SIG-M5 treated with dmso at 0.1 percent for 504 hours (cell line): ENCODE measurements at regions not wholly inside any gene's neighbourhood (a gene's known extent, or its start where the extent isn't known, plus 50 kb on each side); places are given as distances from the start of the nearest gene placed in this dataset.
A peak's percentile ranks its signal among the peaks of the same experiment; 100 is the strongest.

Source experiments
- DNase-seq: peaks from one replicate; lab custom pipeline; 2025; ENCODE audit not compliant: unreplicated experiment; lab: John Stamatoyannopoulos, UW

DNA sequence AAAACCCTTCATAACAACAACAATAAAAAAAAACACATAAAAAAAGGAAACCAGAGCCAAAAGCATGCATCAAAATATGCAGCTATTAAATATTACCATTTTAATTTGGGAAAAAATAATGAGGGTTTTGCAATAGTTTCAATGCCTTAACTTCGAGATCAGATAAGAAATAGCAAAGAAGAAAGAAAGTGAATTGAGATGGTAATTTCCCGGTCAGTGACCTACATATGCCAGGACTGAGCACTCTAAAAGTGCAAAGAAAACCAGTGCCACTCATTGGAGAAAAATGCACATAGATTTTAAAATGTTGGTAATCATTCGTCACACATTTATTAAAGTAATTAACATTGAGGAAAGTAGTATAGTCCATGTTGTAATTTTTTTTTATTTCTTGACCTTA, 944.2 kb downstream of the EFNB2 start:
- no peak for DNase-seq

DNA sequence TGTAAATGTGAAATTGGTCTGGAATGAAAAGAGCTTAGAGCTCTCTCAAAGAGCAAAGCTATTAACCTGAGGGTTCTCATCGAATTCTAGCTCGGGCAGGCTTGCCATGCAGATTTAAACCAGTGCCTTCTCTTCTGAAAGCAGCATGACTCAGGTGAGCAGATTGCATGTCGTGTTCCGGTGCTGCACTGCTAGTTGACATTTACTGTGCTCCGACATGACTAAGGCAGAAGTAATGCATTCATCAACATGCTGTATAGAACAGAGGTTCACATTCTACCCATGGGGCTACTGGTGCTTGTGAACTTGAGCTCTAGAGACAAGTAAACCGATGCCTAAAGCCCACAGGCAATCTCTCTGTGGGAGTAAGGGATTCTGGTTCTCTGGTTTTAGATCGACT, 947.7 kb downstream of the EFNB2 start:
- no peak for DNase-seq

DNA sequence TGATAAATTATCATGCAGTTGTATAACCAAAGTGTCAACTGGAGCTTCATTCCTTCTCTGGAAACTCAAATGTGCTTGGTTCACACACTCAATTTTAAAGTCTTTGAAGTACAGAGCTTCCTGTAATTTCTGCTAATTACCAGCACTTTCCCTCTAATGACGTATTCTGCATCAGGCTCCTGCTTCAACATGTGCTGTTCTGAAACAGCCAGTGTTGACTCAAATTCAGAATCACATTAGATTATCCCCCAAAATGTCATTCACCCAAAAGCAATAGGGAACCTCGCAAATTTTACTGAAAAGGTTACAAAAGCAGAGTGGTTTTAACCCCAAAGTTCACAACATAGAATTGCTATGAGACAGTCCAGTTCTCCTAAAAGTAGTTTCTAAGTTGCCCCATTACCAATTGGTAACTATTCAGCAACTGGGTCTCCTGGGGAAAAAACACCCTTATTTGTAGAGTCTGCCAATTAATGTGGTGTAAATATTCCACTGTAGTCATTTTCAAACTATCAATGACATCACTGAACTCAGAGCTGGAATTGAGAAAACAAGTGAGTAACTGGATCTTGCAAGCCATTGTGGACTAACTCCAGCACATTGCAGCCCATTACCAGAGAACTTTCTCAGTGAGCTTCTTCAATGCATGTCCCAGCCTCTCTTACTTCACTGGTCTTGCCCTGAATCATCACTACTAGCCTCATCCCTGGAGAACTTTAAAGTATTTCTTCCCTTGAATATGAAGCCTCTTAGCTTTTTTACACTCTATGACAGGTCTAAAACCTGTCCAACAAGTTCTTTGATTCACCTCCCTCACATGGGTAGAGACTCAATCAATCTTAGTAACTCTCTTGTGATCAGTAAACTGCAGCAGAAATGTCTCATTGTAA, 955.4 kb downstream of the EFNB2 start:
- DNase-seq, result no peak

DNA sequence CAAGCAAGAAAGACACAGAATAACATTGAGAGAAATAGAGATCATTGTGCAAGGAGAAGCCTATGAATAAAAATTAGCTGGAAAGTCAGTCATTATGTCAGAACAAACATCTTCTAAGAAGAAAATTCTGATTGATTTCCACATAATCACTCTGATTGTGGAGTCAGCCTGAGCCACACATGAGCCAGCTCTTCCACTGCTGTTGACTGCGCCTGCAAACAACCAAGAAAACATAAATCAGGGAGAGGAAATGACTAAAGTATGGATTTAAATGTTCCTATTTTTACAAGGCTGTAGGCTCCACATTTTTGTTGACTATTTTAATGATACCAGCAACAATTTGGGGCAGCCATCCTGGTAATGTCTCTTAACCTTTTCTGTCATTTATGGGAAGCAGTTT, 962.3 kb downstream of the EFNB2 start:
- no peak for DNase-seq

DNA sequence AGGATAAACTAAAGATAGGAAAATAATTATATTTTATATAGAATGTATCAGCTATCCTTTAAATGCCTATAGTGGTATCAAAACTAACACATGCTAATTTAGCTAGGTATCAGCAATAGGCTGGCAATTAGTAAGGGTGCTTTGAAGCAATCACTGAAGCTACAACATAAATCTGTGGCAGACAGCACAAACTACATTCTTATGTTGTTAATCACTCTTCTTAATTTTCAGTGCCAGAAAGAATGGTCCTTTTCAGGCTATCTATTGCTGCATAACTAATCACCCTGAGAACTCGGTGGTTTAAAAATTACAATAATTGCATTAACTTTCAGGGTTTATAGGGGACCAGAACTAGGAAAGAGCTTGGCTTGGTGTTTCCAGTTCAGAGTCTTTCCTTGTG, 963.1 kb downstream of the EFNB2 start:
- DNase-seq, result no peak

DNA sequence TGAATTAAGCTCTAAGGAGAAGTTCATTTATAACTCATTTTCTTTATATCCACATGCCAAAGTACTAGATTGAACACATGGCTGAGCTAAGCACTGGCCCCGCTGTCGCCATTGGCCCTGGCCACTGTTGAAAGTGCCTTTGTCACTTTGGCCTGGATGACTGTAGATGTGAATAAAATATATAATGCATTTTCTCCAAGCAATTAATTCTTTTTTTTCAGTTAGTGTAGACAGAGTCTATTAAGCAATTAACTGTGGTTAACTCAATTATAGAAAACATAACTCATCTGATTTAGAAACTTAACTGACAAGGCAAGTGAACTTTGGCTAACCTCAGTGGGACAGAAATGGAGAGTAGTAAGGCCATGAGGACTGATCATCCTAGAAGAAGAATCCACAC, 965.6 kb downstream of the EFNB2 start:
- DNase-seq, result peak; percentile 62

DNA sequence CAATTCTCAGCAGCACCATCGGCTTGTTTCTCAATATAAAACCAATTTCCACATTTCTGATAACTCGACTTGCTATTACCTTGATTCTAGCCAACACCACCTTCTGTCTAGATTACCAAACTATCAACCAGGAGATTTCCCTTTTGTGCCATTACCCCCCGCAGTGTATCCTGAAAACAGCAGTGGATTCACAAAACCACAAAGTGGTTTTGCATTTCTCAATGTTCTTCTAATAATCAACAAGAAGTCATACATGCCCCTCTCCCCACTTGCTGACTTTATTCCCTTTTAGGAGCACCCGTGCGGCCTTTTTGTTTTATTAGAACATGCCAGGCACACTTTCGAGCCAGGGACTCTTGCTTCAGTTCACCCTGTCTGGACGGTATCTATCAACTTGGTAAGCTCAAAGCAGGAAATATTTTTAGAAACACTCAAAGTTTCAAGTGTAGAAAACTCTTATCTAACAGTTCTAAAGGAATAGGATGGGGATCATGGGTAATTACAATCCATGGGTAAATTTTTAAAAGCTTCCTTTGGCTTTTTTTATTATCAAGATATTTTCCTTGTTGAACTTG, 967.4 kb downstream of the EFNB2 start:
- peak; percentile 63 for DNase-seq

DNA sequence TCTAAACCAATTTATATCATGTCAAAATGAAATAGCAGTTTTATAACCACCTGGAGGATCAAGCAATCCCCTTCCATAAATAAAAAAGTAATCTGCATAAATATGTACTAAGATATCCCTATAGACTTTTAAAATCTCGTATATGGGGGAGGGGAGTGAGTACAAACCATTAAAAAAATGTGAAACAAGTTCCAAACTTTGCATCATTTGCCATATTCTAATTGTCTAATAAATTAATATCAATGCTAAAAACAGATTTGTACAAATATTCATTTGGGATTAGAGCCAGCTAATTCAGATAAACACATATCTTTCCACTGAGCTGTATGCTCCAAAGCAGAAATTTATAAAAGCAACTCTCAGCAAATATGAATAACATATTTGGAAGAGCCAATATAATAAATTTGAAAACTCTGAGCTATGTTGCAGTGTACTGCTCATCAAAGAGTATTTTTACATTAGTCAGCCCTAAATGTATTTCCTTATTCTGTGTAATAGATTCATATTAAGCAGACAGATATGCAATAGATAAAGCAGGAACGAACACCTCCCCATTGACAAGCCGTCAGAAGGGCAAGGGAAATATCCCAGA, 970.2 kb downstream of the EFNB2 start:
- DNase-seq, result no peak

DNA sequence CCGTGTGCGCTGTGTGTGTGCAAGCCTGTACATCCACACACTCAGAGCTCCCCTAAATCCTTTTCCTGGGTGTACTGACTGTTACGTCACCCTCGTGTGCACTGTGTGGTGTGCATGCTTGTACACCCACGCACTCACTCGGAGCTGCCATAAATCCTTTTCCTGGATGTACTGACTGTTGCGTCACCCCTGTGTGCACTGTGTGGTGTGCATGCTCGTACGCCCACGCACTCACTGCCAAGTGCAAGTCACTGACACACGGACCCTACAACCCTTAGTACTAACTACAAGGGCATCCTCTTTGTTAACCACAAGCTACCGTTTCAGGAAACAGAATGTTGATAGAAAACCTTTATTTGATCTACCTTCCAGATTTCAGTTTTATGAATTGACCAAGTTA, 983.4 kb downstream of the EFNB2 start:
- no peak for DNase-seq

DNA sequence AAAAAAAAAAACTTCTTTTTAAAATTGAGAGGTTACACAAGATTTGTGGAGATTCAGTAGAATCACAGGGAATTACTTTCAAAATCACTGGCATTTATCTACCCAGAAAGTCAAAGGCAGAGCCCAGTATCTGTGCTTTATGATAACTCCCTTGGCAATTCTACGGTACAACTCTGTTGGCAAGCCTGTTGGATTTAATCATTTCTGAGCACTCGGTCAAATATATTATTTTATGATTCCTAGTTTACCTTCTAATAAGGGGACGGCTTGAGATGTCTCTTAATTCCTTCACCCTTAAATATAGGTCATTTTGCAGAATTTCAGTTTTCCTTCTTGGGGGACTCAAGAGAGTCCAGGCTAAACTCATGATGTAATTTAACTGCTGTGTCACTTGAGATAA, 987.6 kb downstream of the EFNB2 start:
- DNase-seq, result no peak

DNA sequence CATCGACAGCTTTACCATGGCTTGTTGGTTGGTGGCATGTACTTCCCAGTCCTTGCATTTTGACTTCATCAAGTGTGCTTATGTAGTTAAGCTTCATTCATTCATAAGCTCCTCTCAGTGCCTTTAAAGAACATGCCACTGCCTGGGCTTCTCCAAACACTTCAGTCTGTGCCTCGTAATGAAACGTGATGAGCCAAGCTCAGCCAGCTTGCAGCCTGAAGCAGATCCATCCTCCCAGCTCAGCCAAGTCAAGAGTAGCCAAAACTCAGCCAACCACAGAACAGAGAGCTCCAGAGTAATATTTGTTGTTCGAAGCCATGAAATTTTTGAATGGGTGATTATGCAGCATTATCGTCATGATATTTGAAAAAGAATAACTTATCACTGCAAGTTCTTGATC, 989.7 kb downstream of the EFNB2 start:
- no peak for DNase-seq

DNA sequence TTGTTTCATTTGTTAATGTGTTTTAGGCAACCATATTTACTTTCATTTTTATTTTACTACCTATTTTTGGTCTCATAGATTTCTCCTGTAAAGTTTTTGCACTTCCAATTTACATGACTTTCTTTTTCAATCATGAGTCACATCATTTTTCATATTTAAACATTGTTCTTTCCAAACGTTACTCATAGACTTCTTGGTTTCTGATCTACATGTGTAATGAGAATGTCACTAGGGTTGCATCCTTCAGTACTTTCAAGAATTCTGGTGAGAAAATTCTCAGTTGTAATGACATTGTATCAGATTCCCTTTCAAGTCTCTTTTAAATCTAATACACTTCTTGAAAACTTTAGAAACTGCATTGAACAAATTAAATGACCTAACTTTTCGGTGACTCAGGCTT, 991.7 kb downstream of the EFNB2 start:
- no peak for DNase-seq

DNA sequence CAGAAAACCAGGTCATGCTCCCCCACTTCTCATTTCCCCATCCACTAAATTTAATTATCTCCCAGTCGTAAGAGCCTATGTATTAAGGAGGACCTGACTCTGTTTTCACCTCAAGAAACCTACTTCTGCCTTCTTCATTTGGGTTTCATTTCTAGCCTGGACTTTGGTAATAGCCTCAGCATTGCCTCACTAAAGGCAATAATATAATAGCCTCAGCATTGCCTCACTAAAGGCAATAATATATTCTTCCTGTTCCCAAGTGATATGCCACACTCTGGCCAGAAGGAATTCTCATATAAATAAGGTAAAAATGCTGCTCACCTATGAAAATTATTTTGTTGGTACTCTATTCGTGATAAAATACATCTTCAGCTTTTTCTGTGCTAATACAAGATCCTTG, 993.9 kb downstream of the EFNB2 start:
- DNase-seq, result peak; percentile 23

DNA sequence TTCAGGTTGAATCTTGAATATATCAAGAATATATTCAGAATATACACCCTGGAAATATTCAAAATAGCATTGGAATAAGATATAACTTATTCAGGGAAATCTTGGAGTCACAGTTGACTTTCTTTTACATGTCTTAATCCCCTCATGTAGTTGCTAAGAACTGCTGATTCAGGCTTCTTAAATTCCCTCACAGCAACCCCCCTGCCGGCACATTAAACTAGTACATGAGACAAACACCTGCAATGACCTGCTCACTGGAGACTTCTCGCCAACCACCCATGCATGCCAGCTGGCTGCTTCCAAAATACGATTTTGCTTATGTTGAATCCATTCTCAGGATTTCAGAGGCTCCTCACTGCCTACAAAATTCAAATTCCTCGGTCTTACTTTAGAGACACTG, 997.1 kb downstream of the EFNB2 start:
- DNase-seq, result no peak

DNA sequence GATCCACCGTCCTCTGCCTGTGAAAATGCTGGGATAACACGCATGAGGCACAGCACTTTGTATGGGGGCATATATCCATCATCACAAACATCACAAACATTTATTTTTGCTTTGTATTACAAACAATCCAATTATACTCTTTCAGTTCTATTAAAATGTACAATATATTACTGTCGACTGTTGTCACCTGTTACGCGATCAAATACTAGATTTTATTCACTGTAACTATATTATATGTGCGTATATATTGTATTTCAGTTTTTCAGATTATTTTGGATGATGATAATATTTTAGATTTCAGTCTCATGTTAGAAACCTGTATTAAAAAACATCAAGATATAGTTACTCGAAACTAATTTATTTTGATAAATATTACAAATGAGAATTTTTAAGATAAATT, 998.3 kb downstream of the EFNB2 start:
- DNase-seq, result no peak

DNA sequence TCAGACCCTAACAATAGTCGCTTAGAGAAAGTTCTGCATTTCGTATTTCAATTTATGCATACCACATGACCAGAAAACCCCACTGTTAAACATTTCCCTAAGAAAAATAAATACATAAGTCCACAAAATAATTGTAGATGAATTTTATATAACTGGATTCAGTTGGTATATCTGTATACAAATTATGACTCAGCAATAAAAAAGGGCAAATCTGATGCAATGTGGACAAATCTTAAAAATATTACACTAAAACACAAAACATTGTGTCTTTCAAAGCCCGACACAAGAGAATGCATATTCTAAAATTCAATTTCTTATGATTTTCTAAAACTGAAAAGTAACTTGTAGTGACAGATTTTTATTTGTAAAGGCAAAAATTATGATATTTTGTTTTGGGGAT, 1005.0 kb downstream of the EFNB2 start:
- no peak for DNase-seq

DNA sequence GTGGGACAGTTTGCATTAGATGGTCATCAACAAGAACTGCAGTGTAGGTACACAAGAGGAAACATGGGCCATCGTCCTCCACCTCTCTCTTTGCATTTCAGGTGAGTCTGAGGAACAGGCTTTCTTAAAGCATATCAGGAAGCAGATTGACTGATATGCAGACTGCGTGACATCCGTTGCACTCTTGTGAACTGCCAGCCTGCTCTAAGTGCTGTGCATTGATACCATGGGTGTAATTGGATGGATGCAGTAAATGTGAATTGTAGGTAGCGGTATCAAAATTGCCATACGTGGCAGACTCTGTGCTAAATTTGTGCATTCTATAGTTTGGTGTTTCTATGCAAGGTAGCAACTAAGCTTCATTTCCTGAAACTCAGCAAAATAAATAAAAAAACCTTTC, 1008.3 kb downstream of the EFNB2 start:
- no peak for DNase-seq

DNA sequence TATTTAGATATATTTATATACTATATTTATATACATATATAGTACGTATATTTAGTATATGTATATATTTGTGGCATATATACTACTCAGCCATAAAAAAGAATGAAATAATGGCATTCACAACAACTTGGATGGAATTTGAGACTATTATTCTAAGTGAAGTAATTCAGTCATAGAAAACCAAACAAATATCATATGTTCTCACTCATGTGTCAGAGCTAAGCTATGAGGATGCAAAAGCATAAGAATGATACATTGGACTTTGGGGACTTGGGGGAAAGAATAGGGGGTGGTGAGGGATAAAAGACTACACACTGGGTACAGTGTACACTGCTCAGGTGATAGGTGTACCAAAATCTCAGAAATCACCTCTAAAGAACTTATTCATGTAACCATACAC, 1015.7 kb downstream of the EFNB2 start:
- DNase-seq, result no peak

DNA sequence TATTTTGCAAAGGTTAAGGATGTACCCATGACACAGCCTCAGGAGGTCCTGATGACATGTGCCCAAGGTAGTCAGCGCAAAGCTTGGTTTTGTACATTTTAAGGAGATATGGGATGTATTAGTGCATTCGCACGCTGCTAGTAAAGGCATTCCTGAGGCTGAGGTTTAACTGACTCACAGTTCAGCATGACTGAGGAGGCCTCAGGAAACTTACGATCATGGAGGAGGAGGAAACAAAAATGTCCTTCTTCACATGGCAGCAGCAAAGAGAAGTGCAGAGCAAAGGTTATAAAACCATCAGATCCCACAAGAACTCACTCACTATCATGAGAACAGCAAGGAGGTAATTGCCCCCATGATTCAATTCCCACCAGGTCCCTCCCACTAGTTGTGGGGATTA, 1017.4 kb downstream of the EFNB2 start:
- no peak for DNase-seq

DNA sequence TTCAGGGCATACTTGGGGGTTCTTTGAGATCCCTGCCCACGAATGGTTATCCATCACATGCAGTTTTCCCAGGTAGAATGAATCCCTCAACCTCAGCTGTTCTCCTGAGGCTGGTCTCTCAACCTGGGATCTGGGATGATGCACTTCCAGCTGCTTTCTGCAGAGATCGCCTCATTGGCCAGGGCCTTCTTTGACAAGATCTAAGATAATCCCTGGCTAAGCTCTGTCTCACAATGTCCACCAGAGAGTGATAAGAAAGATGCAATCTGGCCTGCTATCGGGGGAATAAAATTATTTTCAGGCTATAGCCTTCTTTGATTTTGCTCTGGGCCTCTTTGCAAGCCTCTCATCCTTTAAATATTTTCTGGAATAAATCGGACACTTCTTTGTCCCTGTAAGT, 1021.1 kb downstream of the EFNB2 start:
- no peak for DNase-seq

DNA sequence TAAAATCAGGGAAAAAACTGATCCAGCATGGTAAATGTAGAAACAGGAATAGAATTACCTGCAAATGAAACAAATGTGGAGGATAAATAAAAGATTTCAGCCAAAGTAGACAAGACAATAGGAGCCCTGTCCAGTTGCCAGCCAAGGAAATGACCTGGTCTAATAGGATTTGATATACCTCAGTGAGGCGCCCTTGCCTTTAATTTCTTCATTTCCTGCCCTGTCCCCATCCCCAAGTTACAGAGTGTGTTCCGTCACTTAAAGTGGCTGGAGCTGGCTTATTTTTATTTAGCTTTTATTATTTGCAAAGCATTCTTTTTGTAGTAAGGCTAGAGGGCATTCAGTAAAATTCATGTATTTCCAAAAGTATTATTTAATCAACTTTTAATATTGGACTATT, 1022.0 kb downstream of the EFNB2 start:
- DNase-seq, result no peak

DNA sequence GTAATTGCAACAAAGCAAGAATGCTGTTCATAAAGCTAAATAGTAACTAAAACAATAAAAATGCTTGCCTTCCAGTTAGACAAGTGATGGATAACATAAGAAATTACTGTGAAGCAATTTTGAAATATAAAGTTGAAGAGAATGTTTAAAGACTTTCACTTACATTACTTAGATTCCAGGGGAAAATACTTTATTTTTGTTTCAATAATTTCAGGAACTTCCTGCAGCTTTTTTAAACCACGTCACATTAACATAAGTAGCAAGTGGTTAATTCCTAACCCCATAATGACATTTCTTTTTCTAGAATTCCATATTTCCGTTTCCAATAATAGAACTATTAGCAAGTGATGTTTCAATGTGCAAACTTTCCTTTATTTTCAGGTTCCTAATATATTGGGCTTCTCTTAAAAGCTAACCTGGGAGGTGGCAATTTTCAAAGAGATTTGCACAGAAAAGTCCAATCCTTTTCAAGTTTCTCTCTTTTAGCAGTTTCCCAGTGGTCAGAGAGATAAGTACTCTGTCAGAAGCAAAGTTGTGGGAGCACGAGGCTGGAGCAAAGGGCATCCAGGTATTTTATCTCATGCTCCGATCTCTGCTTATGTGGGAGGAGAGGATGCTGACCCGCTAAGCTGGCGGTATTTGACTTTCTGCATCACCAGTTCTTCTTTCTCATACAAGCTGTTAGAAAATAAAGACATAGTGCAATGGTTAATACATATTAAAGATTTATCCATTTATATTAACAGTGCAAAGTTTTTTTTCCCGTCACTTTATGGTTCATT, 1025.3 kb downstream of the EFNB2 start:
- no peak for DNase-seq
